HG03025 (cell line): ENCODE measurements at regions not wholly inside any gene's neighbourhood (a gene's known extent, or its start where the extent isn't known, plus 50 kb on each side); places are given as distances from the start of the nearest gene placed in this dataset.
"Not testable (repeated sequence)": the region's sequence is repeated elsewhere in the genome, so short reads cannot be mapped to it uniquely, and the experiment has no call there.

ENCODE experiments used
- ATAC-seq: cut with Tn5 transposase; IDR thresholded peaks from one replicate; pipeline ENCODE4 v1.9.1; 2021; ENCODE audit warnings: mild to moderate bottlenecking, moderate library complexity; ENCODE audit not compliant: unreplicated experiment, low FRiP score

DNA sequence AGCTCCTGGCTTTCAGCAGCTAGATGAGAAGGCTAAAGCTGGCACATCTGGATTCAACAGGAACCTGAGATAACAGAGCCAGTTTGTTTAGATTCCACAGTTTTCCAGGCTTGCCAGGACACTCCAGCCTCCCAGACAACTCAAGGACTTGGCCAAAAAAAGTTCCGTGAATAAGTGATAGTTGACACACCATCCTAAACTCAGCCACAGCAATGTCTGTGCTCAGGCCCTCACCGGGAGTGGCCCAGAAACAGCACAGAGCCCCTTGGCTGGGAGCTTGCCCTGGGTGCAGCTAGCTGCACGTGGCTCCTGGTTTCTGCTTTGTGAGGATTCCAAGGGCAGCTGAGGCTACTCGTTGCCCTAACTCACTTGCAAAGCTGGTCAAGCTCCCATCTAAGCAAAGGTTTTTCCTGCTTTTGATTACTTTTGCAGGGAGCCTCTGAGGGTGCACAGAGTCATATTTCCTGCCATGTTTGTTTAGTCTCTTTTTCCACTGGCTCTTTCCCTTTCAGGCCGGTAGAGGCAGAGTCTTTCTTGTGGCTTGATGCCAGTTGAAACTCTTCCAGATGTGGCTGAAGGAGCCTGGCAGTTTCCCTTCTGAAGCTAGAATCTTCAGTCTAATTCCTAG, 118.3 kb upstream of the ECI2 start:
- no peak for ATAC-seq

DNA sequence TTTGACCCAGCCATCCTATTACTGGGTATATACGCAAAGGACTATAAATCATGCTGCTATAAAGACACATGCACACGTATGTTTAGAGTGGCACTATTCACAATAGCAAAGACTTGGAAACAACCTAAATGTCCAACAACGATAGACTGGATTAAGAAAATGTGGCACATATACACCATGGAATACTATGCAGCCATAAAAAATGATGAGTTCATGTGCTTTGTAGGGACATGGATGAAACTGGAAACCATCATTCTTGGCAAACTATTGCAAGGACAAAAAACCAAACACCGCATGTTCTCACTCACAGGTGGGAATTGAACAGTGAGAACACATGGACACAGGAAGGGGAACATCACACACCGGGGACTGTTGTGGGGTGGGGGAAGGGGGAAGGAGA, 117.1 kb upstream of the ECI2 start:
- ATAC-seq, result not testable (repeated sequence)

DNA sequence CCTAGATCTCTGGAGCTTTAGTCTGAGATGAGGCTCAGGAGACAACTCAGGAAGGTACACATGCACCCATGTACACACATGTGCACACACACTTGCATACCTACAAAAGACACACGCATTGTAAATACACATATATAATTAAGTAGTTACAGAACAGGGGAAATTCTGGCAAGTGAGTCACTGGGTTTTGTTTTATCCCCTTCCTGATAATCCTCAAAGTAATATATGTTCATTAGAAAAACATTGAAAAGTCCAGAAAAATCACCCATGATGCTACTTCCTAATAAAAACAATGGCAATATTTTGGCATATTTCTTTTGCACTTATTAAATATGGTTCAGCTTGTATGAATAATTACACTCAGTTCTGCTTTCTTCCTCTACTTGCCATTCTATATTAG, 115.3 kb upstream of the ECI2 start:
- ATAC-seq, result no peak

- not testable (repeated sequence) for ATAC-seq
These were observed 108.5 kb upstream of the ECI2 start for GRCh38 chr6:4243832-4244231.

DNA sequence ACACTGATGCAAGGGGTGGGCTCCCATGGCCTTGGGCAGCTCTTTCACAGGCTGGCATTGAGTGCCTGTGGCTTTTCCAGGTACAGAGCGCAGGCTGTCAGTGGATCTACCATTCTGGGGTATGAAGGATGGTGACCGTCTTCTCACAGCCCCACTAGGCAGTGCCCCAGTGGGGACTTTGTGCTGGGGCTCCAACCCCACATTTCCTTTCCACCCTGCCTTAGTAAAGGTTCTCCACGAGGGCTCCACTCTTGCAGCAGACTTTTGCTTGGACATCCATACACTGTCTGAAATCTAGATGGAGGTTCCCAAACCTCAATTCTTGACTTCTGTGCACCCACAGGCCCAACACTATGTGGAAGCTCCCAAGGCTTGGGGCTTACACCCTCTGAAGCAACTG, 107.9 kb upstream of the ECI2 start:
- no peak for ATAC-seq

DNA sequence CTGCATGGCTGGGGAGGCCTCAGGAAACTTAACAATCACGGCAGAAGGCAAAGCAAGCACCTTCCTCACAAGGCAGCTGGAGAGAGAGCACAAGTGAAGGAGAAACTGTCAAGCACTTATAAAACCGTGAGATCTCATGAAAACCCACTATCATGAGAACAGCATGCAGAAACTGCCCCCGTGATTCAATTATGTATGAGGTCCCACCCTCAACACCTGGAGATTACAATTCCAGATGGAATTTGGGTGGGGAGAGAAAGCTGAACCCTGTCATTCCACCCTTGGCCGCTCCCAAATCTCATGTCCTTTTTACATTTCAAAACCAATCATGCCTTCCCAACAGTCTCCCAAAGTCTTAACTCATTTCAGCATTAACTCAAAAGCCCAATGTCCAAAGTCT, 107.2 kb upstream of the ECI2 start:
- ATAC-seq, result no peak

- no peak for ATAC-seq
These were observed 104.8 kb upstream of the ECI2 start for GRCh38 chr6:4240148-4240547.

DNA sequence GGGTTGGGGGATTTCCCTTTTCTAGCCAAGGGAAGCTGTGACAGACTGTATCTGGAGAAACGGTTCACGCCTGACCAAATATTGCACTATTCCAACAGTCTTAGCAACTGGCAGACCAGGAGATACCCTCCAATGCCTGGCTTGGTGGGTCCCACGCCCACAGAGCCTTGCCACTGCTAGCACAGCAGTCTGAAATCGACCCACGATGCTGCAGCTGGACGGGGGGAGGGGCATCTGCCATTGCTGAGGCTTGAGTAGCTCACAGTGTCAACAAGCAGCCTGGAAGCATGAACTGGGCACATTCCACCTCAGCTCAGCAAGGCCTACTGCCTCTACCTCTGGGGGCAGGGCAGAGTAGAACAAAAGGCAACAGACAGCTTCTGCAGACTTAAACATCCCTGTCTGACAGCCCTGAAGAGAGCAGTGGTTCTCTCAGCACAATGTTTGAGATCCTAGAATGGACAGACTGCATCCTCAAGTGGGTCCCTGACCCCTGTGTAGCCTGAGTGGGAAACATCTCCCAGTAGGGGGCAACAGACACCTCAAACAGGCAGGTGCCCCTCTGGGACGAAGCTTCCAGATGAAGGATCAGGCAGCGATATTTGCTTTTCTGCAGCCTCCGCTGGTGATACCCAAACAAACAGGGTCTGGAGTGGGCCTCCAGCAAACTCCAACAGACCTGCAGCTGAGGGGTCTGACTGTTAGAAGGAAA, 89.9 kb upstream of the ECI2 start:
- no peak for ATAC-seq

- no peak for ATAC-seq
These were observed 88.9 kb upstream of the ECI2 start for GRCh38 chr6:4224067-4224978.

GRCh38 chr6:4220558-4220957, 85.2 kb upstream of the ECI2 start:
- no peak for ATAC-seq

GRCh38 chr6:4218619-4219317, 83.4 kb upstream of the ECI2 start:
- ATAC-seq, result not testable (repeated sequence)

DNA sequence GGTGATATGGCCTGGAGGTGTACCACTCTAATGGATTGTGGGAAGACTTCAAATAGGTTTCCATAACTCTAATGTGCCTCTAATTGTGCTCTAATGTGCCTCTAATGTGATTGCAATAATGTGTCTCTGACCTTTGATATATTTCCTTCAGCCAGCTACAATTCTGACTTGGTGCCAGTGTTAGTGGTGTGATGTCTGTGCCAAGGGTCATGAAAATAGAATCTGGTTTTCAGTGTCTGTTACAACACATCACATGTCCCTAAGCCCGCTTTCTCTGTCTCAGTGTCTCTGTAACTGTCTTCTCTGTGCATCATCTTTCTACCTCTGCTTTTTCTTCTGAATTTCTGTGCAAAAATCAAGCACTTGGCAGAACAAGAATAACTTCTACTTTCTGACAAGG, 77.2 kb upstream of the ECI2 start:
- ATAC-seq, result no peak

DNA sequence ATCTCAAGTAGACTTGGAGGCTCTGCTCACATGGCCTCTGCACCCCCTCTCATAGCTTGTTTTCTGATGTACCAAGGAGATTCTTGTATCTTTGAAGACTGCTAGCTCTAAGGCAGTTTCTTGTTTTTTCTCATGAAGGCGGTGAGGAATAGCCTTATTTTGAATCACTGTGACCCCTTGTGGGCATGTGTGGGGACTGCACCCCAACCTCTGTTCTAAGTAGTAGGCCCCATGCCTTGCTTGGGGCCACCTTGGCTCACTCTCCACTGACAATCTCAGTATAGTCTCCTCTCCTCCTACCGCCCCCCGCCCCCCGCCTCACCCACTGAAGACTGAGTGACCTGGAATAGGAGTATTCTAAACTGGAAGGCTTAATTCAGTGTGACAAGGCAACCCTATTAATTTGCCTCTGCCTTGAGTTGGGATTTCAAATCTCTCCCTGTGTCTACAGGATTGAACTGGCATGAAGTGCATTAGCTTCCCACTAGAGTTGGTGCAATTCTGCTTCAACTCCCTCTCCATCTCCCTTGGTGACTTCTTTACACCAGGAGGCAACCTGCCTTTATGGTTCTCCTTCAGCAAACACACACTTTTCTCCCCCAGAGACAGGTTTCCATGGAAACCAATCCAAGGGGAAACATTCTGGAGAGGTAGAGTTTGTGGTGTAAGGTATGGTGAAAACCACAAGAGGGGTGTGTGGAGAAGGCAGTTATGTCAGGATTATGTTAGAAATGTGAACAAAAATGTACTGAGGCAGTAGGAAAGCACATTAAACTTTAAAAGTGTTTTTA, 75.4 kb upstream of the ECI2 start:
- ATAC-seq, result peak; percentile 51

GRCh38 chr6:4209196-4209595, 73.8 kb upstream of the ECI2 start:
- no peak for ATAC-seq

DNA sequence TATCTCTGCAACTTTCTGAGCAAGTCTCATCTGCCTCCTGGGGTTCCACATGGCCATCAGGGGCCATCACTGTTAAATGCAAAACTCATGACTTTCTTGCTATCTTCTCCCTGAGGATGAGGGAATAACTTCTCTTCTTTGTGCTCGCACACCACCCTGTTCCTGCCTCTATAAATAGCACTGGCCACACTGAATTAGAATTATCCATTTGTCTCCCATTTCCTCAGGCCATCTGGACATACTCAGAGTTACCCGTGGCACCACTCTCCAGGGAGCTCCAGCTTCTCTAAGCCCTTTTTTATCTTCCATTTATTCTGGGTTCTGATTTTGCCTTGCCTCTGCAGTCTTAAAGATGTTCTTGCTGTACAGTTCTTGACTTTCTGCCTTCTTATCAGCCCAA, 72.8 kb upstream of the ECI2 start:
- ATAC-seq, result no peak

DNA sequence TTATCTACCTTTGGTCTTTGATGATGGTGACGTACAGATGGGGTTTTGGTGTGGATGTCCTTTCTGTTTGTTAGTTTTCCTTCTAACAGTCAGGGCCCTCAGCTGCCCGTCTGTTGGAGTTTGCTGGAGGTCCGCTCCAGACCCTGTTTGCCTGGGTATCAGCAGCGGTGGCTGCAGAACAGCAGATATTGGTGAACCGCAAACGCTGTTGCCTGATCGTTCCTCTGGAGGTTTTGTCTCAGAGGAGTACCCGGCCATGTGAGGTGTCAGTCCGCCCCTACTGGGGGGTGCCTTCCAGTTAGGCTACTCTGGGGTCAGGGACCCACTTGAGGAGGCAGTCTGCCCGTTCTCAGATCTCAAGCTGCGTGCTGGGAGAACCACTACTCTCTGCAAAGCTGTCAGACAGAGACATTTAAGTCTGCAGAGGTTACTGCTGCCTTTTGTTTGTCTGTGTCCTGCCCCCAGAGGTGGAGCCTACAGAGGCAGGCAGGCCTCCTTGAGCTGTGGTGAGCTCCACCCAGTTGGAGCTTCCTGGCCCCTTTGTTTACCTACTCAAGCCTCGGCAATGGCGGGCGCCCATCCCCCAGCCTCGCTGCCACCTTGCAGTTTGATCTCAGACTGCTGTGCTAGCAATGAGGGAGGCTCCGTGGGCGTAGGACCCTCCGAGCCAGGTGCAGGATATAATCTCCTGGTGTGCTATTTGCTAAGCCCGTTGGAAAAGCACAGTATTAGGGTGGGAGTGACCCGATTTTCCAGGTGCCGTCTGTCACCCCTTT, 68.5 kb upstream of the ECI2 start:
- ATAC-seq, result not testable (repeated sequence)

GRCh38 chr6:4192627-4193026, 57.3 kb upstream of the ECI2 start:
- ATAC-seq, result no peak

DNA sequence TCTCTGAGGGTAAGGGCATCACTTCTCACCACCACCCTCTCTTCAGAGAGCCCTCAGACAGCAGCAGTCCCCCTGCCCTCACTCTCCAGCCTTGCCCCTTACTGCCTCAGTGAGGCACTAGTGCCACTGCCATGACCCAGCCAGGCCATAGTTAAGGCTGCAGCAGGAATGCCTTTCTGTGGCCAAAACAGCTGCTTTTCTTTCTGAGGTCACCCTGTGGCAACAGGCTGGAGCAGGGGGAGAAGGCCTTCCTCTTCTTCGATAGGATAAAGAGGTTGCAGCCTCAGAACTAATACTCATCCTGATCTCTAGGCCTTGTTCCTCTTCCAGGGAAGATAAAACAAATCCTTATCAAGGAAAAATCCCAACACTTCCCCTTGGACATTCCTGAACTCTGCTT, 56.8 kb upstream of the ECI2 start:
- ATAC-seq, result no peak

DNA sequence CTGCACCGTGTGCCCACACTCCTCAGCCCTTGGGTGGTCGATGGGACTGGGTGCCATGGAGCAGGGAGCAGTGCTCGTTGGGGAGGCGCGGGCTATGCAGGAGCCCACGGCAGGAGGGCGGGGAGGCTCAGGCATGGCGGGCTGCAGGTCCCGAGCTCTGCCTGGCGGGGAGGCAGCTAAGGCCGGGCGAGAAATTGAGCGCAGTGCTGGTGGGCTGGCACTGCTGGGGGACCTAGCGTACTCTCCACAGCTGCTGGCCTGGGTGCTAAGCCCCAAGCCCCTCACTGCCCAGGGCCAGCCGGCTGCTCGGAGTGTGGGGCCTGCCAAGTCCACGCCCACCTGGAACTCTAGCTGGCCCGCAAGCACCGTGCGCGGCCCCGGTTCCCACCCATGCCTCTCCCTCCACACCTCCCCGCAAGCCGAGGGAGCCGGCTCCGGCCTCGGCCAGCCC, 55.9 kb upstream of the ECI2 start:
- no peak for ATAC-seq
